ENCODE measurements at regions not wholly inside any gene's neighbourhood (a gene's known extent, or its start where the extent isn't known, plus 50 kb on each side); places are given as distances from the start of the nearest gene placed in this dataset.
"Not testable (repeated sequence)": the region's sequence is repeated elsewhere in the genome, so short reads cannot be mapped to it uniquely, and the experiment has no call there.

DNA sequence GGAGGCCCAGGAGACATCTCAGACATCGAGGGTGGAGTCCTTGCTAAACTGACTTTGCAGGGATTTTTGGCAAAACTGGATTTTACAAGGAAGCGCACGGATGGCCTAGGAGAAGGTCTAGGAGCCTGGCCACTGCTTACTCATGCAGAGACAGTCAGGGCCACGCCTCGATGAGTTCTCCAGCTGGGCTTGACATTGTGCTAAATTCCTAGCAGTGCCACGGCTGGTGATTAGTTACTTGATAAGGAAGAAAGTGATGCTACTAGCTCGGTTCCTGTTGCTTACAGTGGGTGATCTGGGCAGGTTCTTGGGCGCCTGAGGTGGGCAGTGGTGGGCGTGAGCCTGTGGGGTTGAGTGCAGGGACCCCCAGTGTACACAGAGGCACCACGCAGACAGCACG lies 143.4 kb downstream of the SOX1 start:
- no peak for DNase-seq (ENCODE audit: low spot score)

GRCh38 chr13:112212533-112212932 lies 145.6 kb downstream of the SOX1 start:
- DNase-seq (ENCODE audit: low spot score) = no peak
- in situ Hi-C loops (cut with HindIII; ENCODE audit: low sequenced_read_pairs) = no loop called here

More for the DNA sequence above, 143.4 kb downstream of the SOX1 start:
- in situ Hi-C loops (cut with HindIII; ENCODE audit: low sequenced_read_pairs) = no loop called here

DNA sequence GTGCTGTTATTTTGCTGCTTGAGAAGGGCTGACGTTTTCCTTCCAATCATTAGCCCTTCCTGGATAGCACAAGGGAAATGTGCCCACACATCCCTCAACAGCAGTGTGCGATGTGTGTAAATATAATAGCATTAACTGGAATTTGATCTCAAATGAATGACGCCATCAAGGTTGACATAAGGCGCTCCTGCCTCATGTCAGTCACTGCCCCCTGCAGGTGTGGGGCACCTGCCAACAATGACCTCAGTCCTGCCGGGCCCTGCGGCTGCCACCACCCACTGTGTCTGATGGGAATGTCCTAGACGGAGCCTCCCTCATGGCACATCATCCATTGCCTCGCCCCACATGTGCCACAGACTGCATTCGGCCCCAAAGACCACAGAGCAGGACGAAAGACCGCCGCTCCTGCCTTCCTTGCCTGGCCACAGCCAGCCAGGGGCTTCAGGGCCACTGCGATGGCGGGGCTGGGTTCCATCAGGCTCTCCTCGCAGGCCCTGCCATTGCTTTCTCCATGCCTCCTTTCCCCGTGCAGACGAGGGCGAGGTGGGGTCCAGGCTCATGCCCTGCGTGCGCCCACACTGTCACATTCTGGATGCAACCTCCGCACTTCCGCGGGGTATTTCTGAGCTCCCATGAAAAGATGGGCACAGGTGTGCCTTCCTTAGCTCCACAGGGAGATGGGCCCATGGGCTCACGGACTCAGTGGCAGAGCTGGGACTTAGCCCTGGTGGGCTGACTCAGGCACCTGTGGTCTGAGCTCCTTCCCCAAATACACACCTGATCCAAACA lies 146.7 kb downstream of the SOX1 start:
- no peak for DNase-seq (ENCODE audit: low spot score)
- in situ Hi-C loops (cut with HindIII; ENCODE audit: low sequenced_read_pairs) = no loop called here

GRCh38 chr13:112215871-112216270 lies 148.9 kb downstream of the SOX1 start:
- in situ Hi-C loops (cut with HindIII; ENCODE audit: low sequenced_read_pairs) = no loop called here
- DNase-seq (ENCODE audit: low spot score) = no peak

DNA sequence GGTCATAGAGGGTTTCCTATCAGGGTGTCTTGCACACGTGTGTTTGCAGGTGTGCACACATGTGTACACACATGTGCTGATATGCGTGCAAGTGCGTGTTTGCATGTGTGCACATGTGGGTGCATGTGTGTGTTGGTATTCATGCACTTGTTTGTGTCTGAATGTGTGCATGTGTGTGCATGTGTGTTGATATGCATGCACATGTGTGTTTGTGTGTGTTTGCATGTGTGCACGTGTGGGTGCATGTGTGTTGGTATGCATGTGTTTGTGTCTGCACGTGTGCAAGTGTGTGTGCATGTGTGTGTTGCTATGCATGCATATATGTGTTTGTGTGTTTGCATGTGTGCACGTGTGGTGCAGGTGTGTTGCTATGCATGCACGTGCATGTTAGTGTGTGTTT lies 150.5 kb downstream of the SOX1 start:
- in situ Hi-C loops (cut with HindIII; ENCODE audit: low sequenced_read_pairs) = no loop called here
- DNase-seq (ENCODE audit: low spot score) = no peak

DNA sequence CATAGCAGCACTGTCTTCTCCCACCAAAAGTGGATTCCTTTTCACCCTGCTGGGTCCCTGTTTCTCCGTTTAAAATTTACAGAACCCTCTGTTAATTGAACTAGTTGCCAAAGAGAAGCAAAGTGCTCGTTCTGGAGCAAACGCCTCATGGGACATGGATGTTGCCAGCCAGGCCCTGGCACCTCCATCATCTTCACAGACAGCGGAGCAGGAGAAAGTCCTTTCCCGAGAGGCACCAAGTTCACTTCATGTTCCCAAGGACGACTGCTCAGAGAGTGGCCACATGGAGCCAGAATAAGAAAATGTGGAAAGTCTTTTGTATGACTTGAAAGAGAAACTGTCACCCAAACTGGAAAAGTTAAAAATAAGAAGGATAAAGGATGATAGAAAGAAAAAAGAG lies 151.5 kb downstream of the SOX1 start:
- no peak for DNase-seq (ENCODE audit: low spot score)
- in situ Hi-C loops (cut with HindIII; ENCODE audit: low sequenced_read_pairs) = no loop called here

DNA sequence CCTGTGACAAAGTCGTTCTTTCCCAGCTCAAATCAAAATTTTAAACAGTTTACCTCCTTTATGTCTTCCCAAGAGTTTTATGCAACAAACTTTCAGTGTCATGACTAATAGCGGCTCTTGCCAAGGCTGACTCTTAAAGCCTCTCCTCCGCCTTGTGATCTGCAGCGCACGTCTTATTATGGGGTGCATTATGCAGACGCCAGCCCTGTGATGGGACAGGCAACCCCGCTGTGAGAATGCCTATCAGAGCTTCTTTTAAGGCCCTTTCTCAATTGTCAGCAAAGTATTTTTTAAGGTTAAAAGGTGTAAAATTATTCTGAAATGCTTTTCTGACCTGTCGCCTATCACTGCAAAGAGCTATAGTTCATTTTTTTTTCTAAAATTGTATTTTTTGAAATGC lies 152.8 kb downstream of the SOX1 start:
- in situ Hi-C loops (cut with HindIII; ENCODE audit: low sequenced_read_pairs) = no loop called here
- no peak for DNase-seq (ENCODE audit: low spot score)

DNA sequence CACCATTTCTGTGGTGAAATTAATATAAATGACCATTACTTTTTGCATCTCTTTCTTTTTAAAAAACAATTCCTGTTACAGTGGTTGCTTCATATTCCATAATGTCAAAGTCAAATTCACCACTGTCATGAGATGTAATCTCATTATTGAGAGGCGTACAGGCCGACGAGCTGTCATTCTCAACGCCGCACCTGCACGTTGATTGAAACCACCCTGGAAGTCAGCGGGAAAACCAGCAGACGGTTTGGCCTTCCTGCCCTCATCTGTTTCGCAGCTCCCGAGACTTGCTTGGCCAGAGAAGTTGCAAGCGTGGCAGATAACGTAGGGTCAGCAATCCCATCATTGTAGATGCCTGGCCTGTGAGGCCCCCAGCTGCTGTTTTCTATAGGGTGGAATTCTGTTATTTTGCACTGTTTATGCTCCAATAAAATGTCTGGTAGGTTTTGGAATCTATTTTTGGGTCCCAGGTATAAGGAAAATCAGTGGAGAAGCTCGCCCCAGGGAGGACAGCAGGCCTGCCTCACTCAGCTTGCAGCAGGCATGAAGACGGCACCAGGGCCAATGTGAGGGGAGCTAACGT lies 153.4 kb downstream of the SOX1 start:
- DNase-seq (ENCODE audit: low spot score) = no peak
- in situ Hi-C loops (cut with HindIII; ENCODE audit: low sequenced_read_pairs) = no loop called here

DNA sequence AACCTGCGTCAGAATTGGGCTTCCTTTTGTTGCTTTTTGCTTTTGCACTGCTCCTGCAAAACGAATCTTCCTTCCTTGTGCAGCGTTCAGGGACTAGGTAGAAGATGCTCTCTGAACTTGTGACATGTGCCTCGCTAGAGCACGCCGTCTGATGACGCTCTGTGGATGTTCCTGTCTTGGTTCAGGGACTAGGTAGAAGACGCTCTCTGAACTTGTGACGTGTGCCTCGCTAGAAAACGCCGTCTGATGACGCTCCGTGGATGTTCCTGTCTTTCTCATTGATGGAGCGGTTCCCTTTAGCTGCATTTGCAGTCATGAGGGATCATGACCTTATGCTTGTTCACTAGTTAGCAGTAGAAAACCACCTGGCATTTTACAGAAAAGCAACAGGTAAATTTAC lies 154.0 kb downstream of the SOX1 start:
- in situ Hi-C loops (cut with HindIII; ENCODE audit: low sequenced_read_pairs) = no loop called here
- DNase-seq (ENCODE audit: low spot score) = no peak

- no peak for DNase-seq (ENCODE audit: low spot score)
- in situ Hi-C loops (cut with HindIII; ENCODE audit: low sequenced_read_pairs) = no loop called here
These were observed 153.2 kb upstream of the SPACA7 start for GRCh38 chr13:112222971-112223370.

- in situ Hi-C loops (cut with HindIII; ENCODE audit: low sequenced_read_pairs) = not testable (repeated sequence)
These were observed 152.2 kb upstream of the SPACA7 start for GRCh38 chr13:112223929-112224328.

GRCh38 chr13:112225429-112226090 lies 150.6 kb upstream of the SPACA7 start:
- in situ Hi-C loops (cut with HindIII; ENCODE audit: low sequenced_read_pairs) = no loop called here
- DNase-seq (ENCODE audit: low spot score) = no peak

More at GRCh38 chr13:112223929-112224328, 152.2 kb upstream of the SPACA7 start:
- not testable (repeated sequence) for DNase-seq (ENCODE audit: low spot score)

- in situ Hi-C loops (cut with HindIII; ENCODE audit: low sequenced_read_pairs) = no loop called here
- no peak for DNase-seq (ENCODE audit: low spot score)
These were observed 149.7 kb upstream of the SPACA7 start for GRCh38 chr13:112226320-112227002.

GRCh38 chr13:112227031-112227430 lies 149.1 kb upstream of the SPACA7 start:
- in situ Hi-C loops (cut with HindIII; ENCODE audit: low sequenced_read_pairs) = no loop called here
- DNase-seq (ENCODE audit: low spot score) = no peak

GRCh38 chr13:112229445-112229844 lies 146.7 kb upstream of the SPACA7 start:
- DNase-seq (ENCODE audit: low spot score) = no peak
- in situ Hi-C loops (cut with HindIII; ENCODE audit: low sequenced_read_pairs) = no loop called here

DNA sequence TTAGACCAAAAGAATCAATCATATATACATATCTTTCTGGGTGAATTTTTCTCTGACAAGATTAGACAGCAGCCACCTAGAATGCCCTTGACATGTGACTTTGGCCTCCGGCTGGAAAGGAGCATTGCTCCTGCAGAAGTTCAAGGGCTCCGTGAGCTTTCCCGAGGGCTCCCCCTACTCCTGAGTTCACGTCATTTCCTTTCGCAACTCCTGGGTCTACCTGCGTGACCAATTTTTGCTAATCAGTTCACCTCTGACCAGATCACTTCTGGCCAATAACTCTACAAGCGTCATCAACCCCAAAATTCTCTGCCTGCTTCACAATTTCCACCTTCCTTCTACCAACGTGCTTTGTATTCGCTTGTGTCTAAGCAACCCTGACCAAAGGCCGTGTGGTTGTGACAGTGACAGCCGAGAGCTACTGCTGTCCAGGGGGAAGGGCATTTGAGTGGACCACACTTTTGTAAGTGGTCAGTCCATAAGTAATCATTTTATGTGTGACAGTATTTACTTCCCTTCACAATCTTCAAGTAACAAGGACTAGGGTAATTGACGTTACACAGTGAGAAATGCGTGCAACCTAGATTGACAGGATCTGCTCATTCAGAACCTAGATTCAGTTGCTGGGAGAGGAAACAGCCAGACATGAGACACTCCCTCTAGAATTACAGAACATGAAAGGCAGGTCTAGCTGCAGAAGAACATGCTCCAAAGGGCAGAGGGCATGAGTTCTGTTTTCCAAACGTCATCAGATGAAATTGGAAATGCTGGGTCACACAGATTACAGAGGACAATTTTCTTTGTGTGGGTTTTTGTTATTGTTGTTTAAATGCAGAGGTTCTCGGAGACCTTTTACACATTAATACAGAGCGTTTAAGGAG lies 145.9 kb upstream of the SPACA7 start:
- no peak for DNase-seq (ENCODE audit: low spot score)
- in situ Hi-C loops (cut with HindIII; ENCODE audit: low sequenced_read_pairs) = no loop called here

DNA sequence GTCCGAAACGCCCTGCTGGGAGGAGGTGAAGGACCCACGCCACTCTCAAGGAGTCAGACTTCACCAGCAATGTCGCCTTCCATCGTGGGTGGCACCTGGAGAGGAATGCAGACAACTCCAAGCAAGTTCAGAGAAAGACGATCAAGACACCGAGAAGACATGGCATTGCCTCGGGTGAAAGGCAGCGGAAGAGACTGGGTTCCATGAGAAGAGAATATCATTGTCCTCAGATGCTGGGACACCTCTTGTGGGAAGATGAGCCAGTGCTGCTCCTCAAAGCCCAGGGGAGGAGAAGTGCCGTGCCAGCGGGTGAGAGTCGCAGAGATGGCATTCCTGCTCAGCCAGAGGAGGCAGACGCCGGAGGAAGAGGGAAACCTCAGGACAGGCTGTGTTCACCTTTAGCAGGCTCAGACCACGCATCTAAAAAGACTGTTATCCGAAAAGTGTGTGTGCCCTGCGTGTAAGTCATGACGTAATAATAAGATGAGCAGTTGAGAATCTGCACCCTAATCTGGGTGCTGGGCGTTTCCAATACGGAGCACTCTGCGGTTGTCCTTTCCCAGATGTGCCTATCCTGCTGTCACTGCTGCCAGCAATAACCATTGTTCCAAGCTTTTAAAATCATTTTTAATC lies 144.6 kb upstream of the SPACA7 start:
- in situ Hi-C loops (cut with HindIII; ENCODE audit: low sequenced_read_pairs) = no loop called here

DNA sequence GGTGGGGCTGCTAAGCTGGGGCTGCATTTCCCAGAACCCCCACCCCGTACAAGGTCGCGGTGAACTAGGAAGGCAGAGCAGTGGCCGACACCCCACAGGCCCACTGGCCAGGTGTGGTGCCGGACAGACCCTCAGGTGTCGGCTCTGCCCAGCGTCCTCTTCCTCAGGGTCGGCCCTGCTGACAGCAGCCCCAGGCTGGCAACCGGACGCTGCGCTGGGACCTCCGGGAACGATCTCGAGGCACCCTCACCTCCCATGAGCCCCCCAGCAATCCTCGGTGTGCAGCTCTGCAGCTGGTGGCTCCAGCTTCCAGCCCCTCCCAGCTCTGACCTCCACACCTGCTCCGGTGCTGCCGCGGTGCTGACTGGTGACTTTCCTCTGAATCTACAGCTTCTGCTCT lies 142.9 kb upstream of the SPACA7 start:
- DNase-seq (ENCODE audit: low spot score) = no peak
- in situ Hi-C loops (cut with HindIII; ENCODE audit: low sequenced_read_pairs) = no loop called here

More for the DNA sequence above, 144.6 kb upstream of the SPACA7 start:
- DNase-seq (ENCODE audit: low spot score) = no peak

DNA sequence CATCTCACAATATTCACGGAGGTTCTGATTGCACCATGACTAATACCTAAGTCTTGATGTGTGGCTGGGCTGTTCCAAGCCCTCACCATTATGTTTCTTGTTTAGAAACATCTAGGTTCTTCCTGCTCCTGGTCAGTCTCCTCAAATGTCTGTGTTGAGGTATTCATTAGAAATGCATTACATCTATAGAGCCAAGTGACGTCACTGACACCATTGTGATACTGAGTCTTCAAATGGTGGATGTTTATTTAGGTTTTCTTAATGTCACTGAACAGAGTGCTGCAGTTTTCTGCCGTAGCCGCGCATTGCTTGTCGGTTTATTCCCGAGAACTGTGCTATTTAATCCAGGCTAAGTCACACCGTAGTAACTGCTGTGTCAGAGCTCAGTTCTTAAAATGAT lies 142.4 kb upstream of the SPACA7 start:
- in situ Hi-C loops (cut with HindIII; ENCODE audit: low sequenced_read_pairs) = no loop called here

More for the DNA sequence above, 142.4 kb upstream of the SPACA7 start:
- no peak for DNase-seq (ENCODE audit: low spot score)

Data from G401 (cell line).